RWPE2 (cell line): ENCODE measurements at regions not wholly inside any gene's neighbourhood (a gene's known extent, or its start where the extent isn't known, plus 50 kb on each side); places are given as distances from the start of the nearest gene placed in this dataset.
"Not testable (repeated sequence)": the region's sequence is repeated elsewhere in the genome, so short reads cannot be mapped to it uniquely, and the experiment has no call there.

Experiments used
- ATAC-seq: fragments of 200-7000 bp; cut with Tn5 transposase; 3 replicates; pipeline ENCODE4 v1.9.1; 2021; ENCODE audit warnings: low read depth
- DNase-seq: peaks from one replicate; pipeline ENCODE4 v3.0.0-alpha.2; 2020; ENCODE audit warnings: low spot score
- H3K27ac ChIP-seq: fragments of 450-650 bp; 2 replicates; pipeline ENCODE4 v1.5.1; 2017; ENCODE audit warnings: mild to moderate bottlenecking; ENCODE audit not compliant: poor library complexity, severe bottlenecking
- H3K27me3 ChIP-seq: fragments of 250-450 bp; sonication (Bioruptor Pico); 2 replicates; pipeline ENCODE4 v1.5.1; 2021; ENCODE audit warnings: mild to moderate bottlenecking, moderate library complexity; ENCODE audit not compliant: insufficient read depth, poor library complexity, severe bottlenecking
- H3K36me3 ChIP-seq: fragments of 250-450 bp; sonication (Bioruptor Pico); 2 replicates; pipeline ENCODE4 v1.5.1; 2020; ENCODE audit warnings: low read depth, mild to moderate bottlenecking, moderate library complexity
- H3K4me1 ChIP-seq: fragments of 250-450 bp; sonication (Bioruptor Pico); 2 replicates; pipeline ENCODE4 v1.5.1; 2021; ENCODE audit warnings: mild to moderate bottlenecking, moderate library complexity; ENCODE audit not compliant: insufficient read depth, poor library complexity, severe bottlenecking
- H3K4me3 ChIP-seq: fragments of 250-450 bp; sonication (Bioruptor Pico); 2 replicates; pipeline ENCODE4 v1.5.1; 2021; ENCODE audit warnings: mild to moderate bottlenecking, moderate library complexity; ENCODE audit not compliant: severe bottlenecking
- H3K9me3 ChIP-seq: fragments of 250-450 bp; sonication (Bioruptor Pico); 2 replicates; pipeline ENCODE4 v1.5.1; 2021; ENCODE audit warnings: mild to moderate bottlenecking, moderate library complexity; ENCODE audit not compliant: severe bottlenecking
- TF ChIP-seq, protein P1 (sequence below): fragments of 450-650 bp; IDR thresholded peaks from one replicate; pipeline ENCODE4 v1.5.1; 2017; ENCODE audit warnings: mild to moderate bottlenecking, moderate library complexity; ENCODE audit not compliant: poor library complexity, severe bottlenecking

DNA sequence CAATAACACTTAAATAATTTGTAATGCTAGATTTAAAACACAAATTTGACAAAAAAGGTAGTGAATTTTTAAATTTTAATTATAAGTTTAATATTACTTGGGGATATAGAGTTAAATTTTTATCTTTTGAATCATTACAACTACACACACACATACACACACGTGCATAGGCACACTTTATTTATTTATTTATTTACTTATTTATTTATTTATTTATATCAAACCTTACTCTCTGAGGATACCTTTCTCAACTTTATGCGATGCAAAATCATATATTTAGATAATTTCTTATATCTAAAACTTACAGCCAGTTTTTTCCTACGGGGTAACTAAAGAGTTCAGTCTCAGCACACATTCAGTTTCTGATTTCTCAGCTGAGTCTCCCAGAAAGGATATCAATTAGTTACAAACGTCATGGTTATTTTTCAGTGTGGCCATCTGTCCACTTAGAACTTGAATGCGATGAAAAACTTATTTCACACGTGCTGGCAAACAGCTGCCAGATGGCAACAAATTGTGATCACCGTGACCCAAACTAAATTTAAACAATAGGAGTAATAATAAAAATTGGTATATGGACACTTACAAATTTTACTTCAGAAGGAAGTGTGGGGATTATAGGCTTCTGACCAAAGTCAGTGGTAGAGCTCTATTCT is 683.1 kb upstream of the PRR20A start:
- no peaks in the 10 kb centered on the region for H3K9me3 ChIP-seq
- TF ChIP-seq, protein P1, sequence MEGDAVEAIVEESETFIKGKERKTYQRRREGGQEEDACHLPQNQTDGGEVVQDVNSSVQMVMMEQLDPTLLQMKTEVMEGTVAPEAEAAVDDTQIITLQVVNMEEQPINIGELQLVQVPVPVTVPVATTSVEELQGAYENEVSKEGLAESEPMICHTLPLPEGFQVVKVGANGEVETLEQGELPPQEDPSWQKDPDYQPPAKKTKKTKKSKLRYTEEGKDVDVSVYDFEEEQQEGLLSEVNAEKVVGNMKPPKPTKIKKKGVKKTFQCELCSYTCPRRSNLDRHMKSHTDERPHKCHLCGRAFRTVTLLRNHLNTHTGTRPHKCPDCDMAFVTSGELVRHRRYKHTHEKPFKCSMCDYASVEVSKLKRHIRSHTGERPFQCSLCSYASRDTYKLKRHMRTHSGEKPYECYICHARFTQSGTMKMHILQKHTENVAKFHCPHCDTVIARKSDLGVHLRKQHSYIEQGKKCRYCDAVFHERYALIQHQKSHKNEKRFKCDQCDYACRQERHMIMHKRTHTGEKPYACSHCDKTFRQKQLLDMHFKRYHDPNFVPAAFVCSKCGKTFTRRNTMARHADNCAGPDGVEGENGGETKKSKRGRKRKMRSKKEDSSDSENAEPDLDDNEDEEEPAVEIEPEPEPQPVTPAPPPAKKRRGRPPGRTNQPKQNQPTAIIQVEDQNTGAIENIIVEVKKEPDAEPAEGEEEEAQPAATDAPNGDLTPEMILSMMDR: no peak
- no peak overlapping the region for H3K27ac ChIP-seq
- H3K36me3 ChIP-seq: no peaks in the 10 kb centered on the region
- H3K27me3 ChIP-seq: no peaks in the 10 kb centered on the region
- H3K4me3 ChIP-seq: no peak overlapping the region
- ATAC-seq (no peak), DNase-seq (no peak)
- no peaks in the 10 kb centered on the region for H3K4me1 ChIP-seq

DNA sequence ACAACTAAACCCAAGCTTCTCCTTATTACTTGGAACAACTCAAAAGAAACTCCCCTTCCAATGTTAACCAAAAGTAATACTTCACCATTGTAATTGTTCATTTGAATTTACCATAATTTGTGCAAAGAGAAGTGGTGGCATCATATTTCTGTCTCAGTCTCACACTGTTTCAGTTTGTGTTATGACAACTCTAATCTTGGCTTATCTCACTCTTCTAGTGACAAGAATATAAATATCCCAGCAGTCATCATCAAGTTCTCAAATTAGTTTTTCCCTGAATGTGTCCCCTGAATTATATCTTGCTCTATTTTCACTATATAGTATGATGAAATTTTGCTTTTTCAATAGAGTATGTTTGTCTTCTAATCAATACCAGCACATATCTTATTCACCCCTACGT is 681.4 kb upstream of the PRR20A start:
- Histone ChIP-seq H3K4me1 (no peaks in the 10 kb centered on the region), H3K36me3 (no peaks in the 10 kb centered on the region), H3K27me3 (no peaks in the 10 kb centered on the region), H3K9me3 (no peaks in the 10 kb centered on the region), H3K4me3 (no peak overlapping the region), H3K27ac (no peak overlapping the region)
- DNase-seq (no peak), ATAC-seq (no peak)
- TF ChIP-seq, protein P1: no peak

DNA sequence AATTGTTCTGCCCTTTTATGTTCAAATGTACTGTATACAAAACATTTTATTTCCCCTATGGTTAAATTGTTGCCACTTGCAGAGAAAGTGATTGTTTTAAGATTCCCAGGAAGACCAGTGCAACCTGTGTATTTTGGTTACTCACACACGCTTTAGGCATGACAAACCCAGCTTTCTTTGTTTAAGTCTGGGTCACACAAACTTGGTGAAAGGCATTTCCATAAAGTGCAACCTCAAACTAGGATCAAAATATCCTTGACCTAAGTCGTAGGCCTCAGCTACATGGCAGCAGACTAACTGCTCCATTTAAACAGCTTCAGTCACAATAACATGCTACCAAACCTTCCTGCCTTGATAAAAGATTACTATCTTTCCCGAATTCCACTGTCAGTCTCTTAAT is 639.0 kb upstream of the PRR20A start:
- DNase-seq: no peak
- Histone ChIP-seq H3K36me3 (no peaks in the 10 kb centered on the region), H3K27me3 (no peaks in the 10 kb centered on the region), H3K9me3 (no peaks in the 10 kb centered on the region), H3K4me3 (no peak overlapping the region), H3K4me1 (no peaks in the 10 kb centered on the region), H3K27ac (no peak overlapping the region)
- TF ChIP-seq, protein P1: no peak
- ATAC-seq: no peak

DNA sequence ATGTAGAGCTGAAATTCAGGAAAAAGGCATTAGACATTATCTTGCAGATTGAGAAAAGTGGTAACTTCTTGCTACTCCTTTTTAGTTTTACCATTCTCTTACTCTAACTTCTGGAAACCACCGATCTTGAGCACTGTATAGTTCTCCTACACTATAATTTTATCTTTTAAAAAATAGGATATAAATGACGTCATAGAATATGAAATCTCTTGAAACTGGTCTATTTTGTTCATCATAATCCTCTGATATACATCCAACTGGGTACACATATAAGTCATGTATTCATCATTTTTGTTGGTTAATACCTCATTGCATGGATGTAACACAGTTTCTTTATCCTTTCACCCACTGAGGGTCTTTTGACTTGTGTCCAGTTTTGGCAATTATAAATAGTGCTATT is 629.9 kb upstream of the PRR20A start:
- Histone ChIP-seq H3K27ac (no peak overlapping the region), H3K4me1 (peaks cover 12% of the 10 kb centered on the region), H3K27me3 (no peaks in the 10 kb centered on the region), H3K4me3 (no peak overlapping the region), H3K9me3 (no peaks in the 10 kb centered on the region), H3K36me3 (no peaks in the 10 kb centered on the region)
- DNase-seq (no peak), ATAC-seq (no peak)
- TF ChIP-seq, protein P1: no peak

DNA sequence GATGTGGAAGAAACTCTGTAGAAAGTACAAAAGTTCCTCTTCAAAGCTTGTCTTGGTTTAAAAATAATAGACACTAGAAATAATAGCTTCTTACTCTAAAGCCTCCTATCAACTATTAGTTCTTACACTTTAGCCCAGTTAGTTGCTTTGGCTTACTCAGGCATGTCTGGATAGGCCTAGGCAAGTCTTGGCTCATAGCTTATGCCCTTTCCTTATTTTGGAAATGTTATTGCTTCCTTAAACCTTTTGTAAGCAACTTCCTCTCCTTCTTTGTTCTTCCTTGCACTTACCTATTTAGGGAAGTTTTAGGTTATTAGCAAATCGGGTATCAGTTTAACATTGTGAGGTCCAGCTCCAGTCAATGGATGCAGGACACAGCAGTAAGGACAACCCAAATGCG is 628.4 kb upstream of the PRR20A start:
- H3K4me1 ChIP-seq: peaks cover 12% of the 10 kb centered on the region
- not testable (repeated sequence) for H3K36me3 ChIP-seq, H3K9me3 ChIP-seq, H3K27me3 ChIP-seq, DNase-seq, H3K4me3 ChIP-seq, H3K27ac ChIP-seq, ATAC-seq
